ENCODE measurements at regions not wholly inside any gene's neighbourhood (a gene's known extent, or its start where the extent isn't known, plus 50 kb on each side); places are given as distances from the start of the nearest gene placed in this dataset.

DNA sequence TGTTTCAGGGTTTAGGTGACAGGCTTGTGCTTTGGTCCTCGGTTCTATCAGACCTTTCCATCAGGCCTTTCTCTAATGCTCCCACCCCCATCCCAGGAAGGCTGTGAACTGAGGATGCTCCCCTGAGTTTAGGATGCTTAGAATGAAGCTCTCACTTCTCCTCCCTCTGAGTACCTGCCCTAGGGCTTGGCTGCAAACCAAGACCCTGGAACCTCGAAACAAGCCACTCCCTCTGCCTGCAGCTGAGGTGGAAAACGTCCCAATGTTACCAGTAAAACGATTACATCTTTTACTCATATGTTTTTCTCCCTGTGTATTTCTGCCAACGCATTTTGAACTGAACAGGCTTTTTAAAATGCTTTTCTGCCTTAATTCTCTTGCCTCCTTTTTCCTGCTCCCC is 54.5 kb upstream of the BMAL1 start:
- Histone ChIP-seq H3K27me3 (no peaks in the 10 kb centered on the region), H3K9me3 (ENCODE audit: low read depth) (no peaks in the 10 kb centered on the region), H3K36me3 (no peaks in the 10 kb centered on the region), H3K4me3 (no peak overlapping the region), H3K27ac (no peak overlapping the region), H3K4me1 (ENCODE audit: low read depth) (peaks cover 22% of the 10 kb centered on the region)
- TF ChIP-seq, protein P1, sequence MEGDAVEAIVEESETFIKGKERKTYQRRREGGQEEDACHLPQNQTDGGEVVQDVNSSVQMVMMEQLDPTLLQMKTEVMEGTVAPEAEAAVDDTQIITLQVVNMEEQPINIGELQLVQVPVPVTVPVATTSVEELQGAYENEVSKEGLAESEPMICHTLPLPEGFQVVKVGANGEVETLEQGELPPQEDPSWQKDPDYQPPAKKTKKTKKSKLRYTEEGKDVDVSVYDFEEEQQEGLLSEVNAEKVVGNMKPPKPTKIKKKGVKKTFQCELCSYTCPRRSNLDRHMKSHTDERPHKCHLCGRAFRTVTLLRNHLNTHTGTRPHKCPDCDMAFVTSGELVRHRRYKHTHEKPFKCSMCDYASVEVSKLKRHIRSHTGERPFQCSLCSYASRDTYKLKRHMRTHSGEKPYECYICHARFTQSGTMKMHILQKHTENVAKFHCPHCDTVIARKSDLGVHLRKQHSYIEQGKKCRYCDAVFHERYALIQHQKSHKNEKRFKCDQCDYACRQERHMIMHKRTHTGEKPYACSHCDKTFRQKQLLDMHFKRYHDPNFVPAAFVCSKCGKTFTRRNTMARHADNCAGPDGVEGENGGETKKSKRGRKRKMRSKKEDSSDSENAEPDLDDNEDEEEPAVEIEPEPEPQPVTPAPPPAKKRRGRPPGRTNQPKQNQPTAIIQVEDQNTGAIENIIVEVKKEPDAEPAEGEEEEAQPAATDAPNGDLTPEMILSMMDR (IDR thresholded peaks at IDR 0.05; ENCODE audit: low read depth, low read length), result no peak
- no peak for DNase-seq (ENCODE audit: low read depth in 1 of 2, low spot score in 1 of 2)

DNA sequence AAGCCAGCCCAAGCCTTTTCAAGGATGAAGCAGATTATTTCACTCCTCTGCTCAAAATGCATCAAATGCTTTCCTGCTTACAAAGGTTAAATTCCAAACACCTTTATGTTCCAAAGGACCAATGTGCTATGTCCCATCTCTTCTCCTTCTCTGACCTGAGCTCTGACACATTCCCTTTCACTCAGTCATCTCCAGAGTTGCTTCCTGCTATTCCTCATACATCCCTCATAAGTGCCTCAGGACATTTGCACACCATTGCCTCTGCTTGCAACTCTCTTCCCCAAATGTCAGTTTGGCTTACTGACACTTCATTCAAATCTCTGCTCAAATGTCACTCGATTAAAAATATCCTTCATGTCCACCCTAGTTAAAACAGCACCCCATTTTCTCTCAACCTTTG is 53.3 kb upstream of the BMAL1 start:
- DNase-seq (ENCODE audit: low read depth in 1 of 2, low spot score in 1 of 2), result no peak

DNA sequence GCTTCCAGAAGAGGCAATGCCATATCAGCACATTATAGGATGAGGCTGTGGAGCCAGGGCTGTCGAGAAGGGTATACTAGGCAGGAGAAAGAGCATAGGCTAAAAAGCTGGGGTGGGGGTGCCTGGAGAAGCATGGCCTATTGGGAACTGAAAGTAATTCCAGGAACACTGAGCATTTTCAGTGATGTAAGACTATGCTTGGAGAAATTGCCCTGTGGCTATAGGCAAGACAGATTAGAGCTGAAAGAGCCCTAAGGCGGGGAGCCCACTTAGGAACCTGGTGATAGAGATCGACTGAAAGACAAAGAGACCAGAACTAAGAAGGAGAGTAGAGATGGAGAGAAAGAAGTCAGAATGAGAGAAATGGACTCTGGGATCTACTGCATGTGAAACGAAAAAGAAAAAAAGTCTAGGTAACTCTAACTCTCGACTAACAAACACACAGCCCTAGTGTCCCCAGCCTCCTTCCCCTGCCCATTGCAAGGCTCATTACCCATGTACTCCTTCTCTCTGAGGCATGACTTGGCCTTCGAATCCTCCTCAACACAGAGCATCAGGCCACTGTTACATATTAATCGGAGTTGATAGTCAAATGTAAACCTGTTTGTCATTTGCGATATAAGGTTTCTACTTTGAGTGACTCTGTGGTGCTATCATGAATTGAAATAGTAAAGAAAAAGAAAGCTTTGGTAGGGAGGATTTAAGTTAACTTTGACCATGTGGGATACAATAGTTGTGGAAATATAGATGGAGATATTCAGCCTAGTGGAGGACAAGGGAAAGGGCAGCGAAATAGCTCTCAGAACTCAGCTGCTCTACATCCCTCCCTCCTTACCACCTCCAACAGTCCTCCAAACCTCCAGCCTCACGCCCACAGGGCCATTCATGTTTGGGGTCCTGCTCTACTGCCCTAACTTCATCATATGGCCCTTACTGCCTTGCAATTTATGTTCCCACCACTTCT is 52.3 kb upstream of the BMAL1 start:
- DNase-seq (ENCODE audit: low read depth in 1 of 2, low spot score in 1 of 2), result no peak
- Histone ChIP-seq H3K4me3 (no peak overlapping the region), H3K27ac (no peak overlapping the region), H3K27me3 (no peaks in the 10 kb centered on the region), H3K4me1 (ENCODE audit: low read depth) (peaks cover 27% of the 10 kb centered on the region), H3K36me3 (no peaks in the 10 kb centered on the region), H3K9me3 (ENCODE audit: low read depth) (no peaks in the 10 kb centered on the region)
- TF ChIP-seq, protein P1 (IDR thresholded peaks at IDR 0.05; ENCODE audit: low read depth, low read length), result no peak

More for the DNA sequence above, 53.3 kb upstream of the BMAL1 start:
- Histone ChIP-seq H3K4me3 (no peak overlapping the region), H3K36me3 (no peaks in the 10 kb centered on the region), H3K27me3 (no peaks in the 10 kb centered on the region), H3K27ac (no peak overlapping the region), H3K9me3 (ENCODE audit: low read depth) (no peaks in the 10 kb centered on the region), H3K4me1 (ENCODE audit: low read depth) (peaks cover 31% of the 10 kb centered on the region)
- TF ChIP-seq, protein P1 (IDR thresholded peaks at IDR 0.05; ENCODE audit: low read depth, low read length), result no peak

DNA sequence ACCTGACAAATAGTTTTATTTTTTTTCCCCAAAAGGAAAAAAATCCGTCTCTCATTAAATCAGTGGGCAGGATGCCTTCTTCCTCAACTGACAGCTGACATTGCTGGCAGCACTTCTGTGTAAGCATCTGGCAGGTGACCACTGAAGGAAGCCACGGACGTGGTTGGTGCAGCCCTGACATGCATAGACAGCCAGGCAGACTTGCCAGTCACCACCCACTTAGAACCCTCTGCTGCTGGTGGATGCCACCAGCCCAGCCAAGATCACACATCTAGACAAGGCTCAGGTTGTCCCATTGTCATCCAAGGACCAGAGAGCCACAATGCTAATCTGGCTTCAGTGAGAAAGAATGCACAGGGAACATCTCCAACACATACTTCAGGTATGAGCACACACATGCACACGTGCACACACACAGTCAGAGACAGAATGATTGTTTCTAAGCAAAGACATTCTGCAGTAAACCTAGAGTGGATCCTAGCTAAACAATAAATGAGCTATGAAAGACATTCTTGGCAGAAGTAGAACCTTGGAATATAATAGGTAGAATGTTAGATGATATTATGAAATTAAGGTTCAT is 49.8 kb upstream of the BMAL1 start:
- no peaks in the 10 kb centered on the region for H3K27me3 ChIP-seq
- DNase-seq (ENCODE audit: low read depth in 1 of 2, low spot score in 1 of 2), result no peak
- H3K36me3 ChIP-seq, result no peaks in the 10 kb centered on the region
- no peaks in the 10 kb centered on the region for H3K9me3 ChIP-seq (ENCODE audit: low read depth)
- TF ChIP-seq, protein P1 (IDR thresholded peaks at IDR 0.05; ENCODE audit: low read depth, low read length), result no peak
- H3K4me3 ChIP-seq, result no peak overlapping the region
- no peak overlapping the region for H3K27ac ChIP-seq
- peaks cover 17% of the 10 kb centered on the region for H3K4me1 ChIP-seq (ENCODE audit: low read depth)
